Natural killer cell (primary cell): ENCODE measurements at regions not wholly inside any gene's neighbourhood (a gene's known extent, or its start where the extent isn't known, plus 50 kb on each side); places are given as distances from the start of the nearest gene placed in this dataset.
A peak's percentile ranks its signal among the peaks of the same experiment; 100 is the strongest.

Source experiments
- ATAC-seq, 3 donors: fragments of 150-1000 bp in 2 of 3; fragments of 200-7000 bp in 1 of 3; cut with Tn5 transposase; 1 replicate in 1 of 3; 2 replicates in 2 of 3; pipeline ENCODE4 v1.10.0; 2021; ENCODE audit warnings: mild to moderate bottlenecking in 2 of 3, moderate library complexity in 2 of 3
- DNase-seq, 2 donors: peaks; one replicate each; pipeline versions ENCODE4 v3.0.0 to v3.0.0-alpha.2; 2013 to 2021; ENCODE audit warnings: mixed read lengths in 1 of 2
- H3K27ac ChIP-seq: one replicate; pipeline ENCODE4 v1.5.1; 2013; ENCODE audit warnings: mild to moderate bottlenecking, low read length
- H3K27me3 ChIP-seq: one replicate; pipeline ENCODE4 v1.6.1; 2013; ENCODE audit warnings: low read length; ENCODE audit not compliant: control insufficient read depth, insufficient read depth
- H3K36me3 ChIP-seq: one replicate; pipeline ENCODE4 v1.6.1; 2013; ENCODE audit warnings: low read length; ENCODE audit not compliant: control insufficient read depth, insufficient read depth
- H3K4me1 ChIP-seq: one replicate; pipeline ENCODE4 v1.6.1; 2013; ENCODE audit warnings: low read length; ENCODE audit not compliant: control insufficient read depth, insufficient read depth
- H3K4me3 ChIP-seq: one replicate; pipeline ENCODE4 v1.5.1; 2013; ENCODE audit warnings: low read length
- H3K9me3 ChIP-seq: one replicate; pipeline ENCODE4 v1.6.1; 2013; ENCODE audit warnings: low read length; ENCODE audit not compliant: control insufficient read depth, insufficient read depth
- H3K27ac Mint-ChIP-seq, 2 donors: one replicate each; pipeline ENCODE4 v1.8.0; 2022; ENCODE audit warnings: mild to moderate bottlenecking in 2 of 2, mixed read lengths in 2 of 2, moderate library complexity in 1 of 2
- H3K27me3 Mint-ChIP-seq, 2 donors: one replicate each; pipeline ENCODE4 v1.8.0; 2022; ENCODE audit warnings: low read depth in 2 of 2, mixed read lengths in 2 of 2
- H3K36me3 Mint-ChIP-seq: one replicate; pipeline ENCODE4 v1.8.0; 2022; ENCODE audit warnings: mixed read lengths
- H3K4me1 Mint-ChIP-seq, 2 donors: one replicate each; pipeline ENCODE4 v1.8.0; 2022; ENCODE audit warnings: mixed read lengths in 2 of 2
- H3K4me3 Mint-ChIP-seq: one replicate; pipeline ENCODE4 v1.8.0; 2022; ENCODE audit warnings: mild to moderate bottlenecking, moderate library complexity, mixed read lengths
- H3K9me3 Mint-ChIP-seq, 2 donors: one replicate each; pipeline ENCODE4 v1.8.0; 2022; ENCODE audit warnings: mixed read lengths in 2 of 2
- CTCF ChIP-seq: fragments of 200-600 bp; IDR thresholded peaks from one replicate; pipeline ENCODE4 v1.8.0; 2022; ENCODE audit warnings: antibody characterized with exemption
- WGBS: methylation state at CpG from one replicate; pipeline ENCODE4 v1.1.7; 2013; ENCODE audit warnings: missing lambda C conversion rate; ENCODE audit not compliant: insufficient coverage; 5-methylcytosine and 5-hydroxymethylcytosine counted together
- intact Hi-C: fragments of 100-400 bp; cut with micrococcal nuclease; formaldehyde crosslinking; loops from one replicate; pipeline ENCODE4 v1.14.2; 2022

- Mint-ChIP-seq H3K27me3 (peaks cover 0 to 6% of the 10 kb centered on the region in 2 donors), H3K27ac (peak overlapping the region in 1 of 2 donors; percentile 91), H3K4me3 (no peak overlapping the region), H3K4me1 (peaks cover 17 to 26% of the 10 kb centered on the region in 2 donors), H3K9me3 (no peaks in the 10 kb centered on the region), H3K36me3 (no peaks in the 10 kb centered on the region)
- 50% methylated on average over 2 of the region's 3 CpGs for WGBS
- Histone ChIP-seq H3K27ac (no peak overlapping the region), H3K27me3 (no peaks in the 10 kb centered on the region), H3K4me3 (no peak overlapping the region), H3K4me1 (peaks cover 5% of the 10 kb centered on the region), H3K36me3 (no peaks in the 10 kb centered on the region), H3K9me3 (no peaks in the 10 kb centered on the region)
- no peak for TF ChIP-seq CTCF
- intact Hi-C loops, result no loop called here
- DNase-seq (peak in 1 of 2 donors; percentile 9), ATAC-seq (peak in 1 of 3 donors; percentile 77)
These were observed 187.4 kb upstream of the RPS6KA3 start for GRCh38 chrX:20454117-20454516.

GRCh38 chrX:20452487-20452886 is 185.8 kb upstream of the RPS6KA3 start:
- H3K9me3 Mint-ChIP-seq, result no peaks in the 10 kb centered on the region
- H3K4me1 ChIP-seq, result peaks cover 5% of the 10 kb centered on the region
- peak overlapping the region; percentile 80 to 91 for H3K27ac Mint-ChIP-seq
- no CpG with 5 or more reads among the region's 4 CpGs for WGBS
- H3K4me1 Mint-ChIP-seq, result peaks cover 12 to 26% of the 10 kb centered on the region in 2 donors
- peak overlapping the region; percentile 43 for H3K4me3 Mint-ChIP-seq
- intact Hi-C loops, result no loop called here
- no peak for TF ChIP-seq CTCF
- ATAC-seq (peak in 2 of 3 donors; percentile 30 to 75), DNase-seq (peak in 1 of 2 donors; percentile 23)
- peak overlapping the region; percentile 33 for H3K27ac ChIP-seq
- H3K4me3 ChIP-seq, result no peak overlapping the region
- no peaks in the 10 kb centered on the region for H3K9me3 ChIP-seq
- H3K27me3 Mint-ChIP-seq, result no peaks in the 10 kb centered on the region
- H3K36me3 Mint-ChIP-seq, result no peaks in the 10 kb centered on the region
- no peaks in the 10 kb centered on the region for H3K27me3 ChIP-seq
- H3K36me3 ChIP-seq, result no peaks in the 10 kb centered on the region

DNA sequence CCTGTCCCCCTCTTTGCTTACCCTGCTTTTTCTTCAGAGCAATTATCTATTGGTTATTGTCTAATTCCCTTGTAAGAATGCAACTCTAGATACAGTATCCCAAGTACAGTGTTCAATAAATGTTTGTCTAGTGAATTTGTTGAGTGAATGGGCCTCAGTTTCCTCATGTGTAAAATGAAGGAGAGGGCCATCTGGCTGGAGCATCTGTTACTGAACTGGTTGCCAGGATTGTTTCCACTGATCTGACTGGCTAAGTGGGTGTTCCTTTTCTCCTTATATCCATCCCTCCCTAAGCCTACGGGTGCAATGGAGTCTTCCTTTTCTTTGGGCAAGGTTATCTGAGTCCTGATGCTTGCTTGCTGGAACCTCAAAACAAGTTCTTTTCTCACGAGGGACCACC is 185.2 kb upstream of the RPS6KA3 start:
- H3K36me3 ChIP-seq, result no peaks in the 10 kb centered on the region
- Mint-ChIP-seq H3K27me3 (no peaks in the 10 kb centered on the region), H3K9me3 (no peaks in the 10 kb centered on the region), H3K27ac (peak overlapping the region; percentile 80 to 91), H3K4me1 (peaks cover 12 to 26% of the 10 kb centered on the region in 2 donors), H3K4me3 (no peak overlapping the region), H3K36me3 (no peaks in the 10 kb centered on the region)
- no peaks in the 10 kb centered on the region for H3K9me3 ChIP-seq
- H3K4me1 ChIP-seq, result peaks cover 5% of the 10 kb centered on the region
- no peak overlapping the region for H3K27ac ChIP-seq
- 83% methylated on average over 1 of the region's 2 CpGs for WGBS
- TF ChIP-seq CTCF, result no peak
- no peak for DNase-seq
- no peak for ATAC-seq
- intact Hi-C loops, result no loop called here
- H3K4me3 ChIP-seq, result no peak overlapping the region
- no peaks in the 10 kb centered on the region for H3K27me3 ChIP-seq

DNA sequence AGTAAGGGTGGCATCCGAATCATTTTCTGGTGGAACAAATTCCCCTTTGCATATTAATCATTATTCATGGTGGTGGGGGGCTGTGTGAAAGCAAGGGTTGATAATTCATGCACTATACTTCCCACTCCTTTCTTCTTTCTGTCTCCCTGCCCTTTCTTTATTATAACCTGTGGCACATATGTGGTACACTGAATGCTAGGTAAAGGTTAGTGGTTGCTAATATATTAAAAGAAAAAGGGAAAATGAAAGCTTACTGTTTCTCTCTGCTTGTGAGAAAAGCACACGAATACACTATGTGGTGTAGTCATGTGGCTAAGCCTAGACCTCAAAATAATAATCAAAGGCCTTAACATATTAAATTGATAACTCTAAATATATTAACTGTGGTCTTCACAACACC is 178.4 kb upstream of the RPS6KA3 start:
- H3K9me3 Mint-ChIP-seq, result no peaks in the 10 kb centered on the region
- no peaks in the 10 kb centered on the region for H3K36me3 Mint-ChIP-seq
- H3K27ac ChIP-seq, result no peak overlapping the region
- intact Hi-C loops, result no loop called here
- no peaks in the 10 kb centered on the region for H3K27me3 ChIP-seq
- ATAC-seq, result no peak
- no peaks in the 10 kb centered on the region for H3K36me3 ChIP-seq
- H3K27me3 Mint-ChIP-seq, result no peaks in the 10 kb centered on the region
- peak in 1 of 2 donors; percentile 8 for DNase-seq
- no peak for TF ChIP-seq CTCF
- H3K4me3 ChIP-seq, result no peak overlapping the region
- H3K27ac Mint-ChIP-seq, result no peak overlapping the region
- peaks cover 6 to 19% of the 10 kb centered on the region in 2 donors for H3K4me1 Mint-ChIP-seq
- peaks cover 9% of the 10 kb centered on the region for H3K4me1 ChIP-seq
- no peaks in the 10 kb centered on the region for H3K9me3 ChIP-seq
- H3K4me3 Mint-ChIP-seq, result no peak overlapping the region
- WGBS, result no CpG with 5 or more reads among the region's 2 CpGs
